ENCODE measurements at regions not wholly inside any gene's neighbourhood (a gene's known extent, or its start where the extent isn't known, plus 50 kb on each side); places are given as distances from the start of the nearest gene placed in this dataset.
"Not testable (repeated sequence)": the region's sequence is repeated elsewhere in the genome, so short reads cannot be mapped to it uniquely, and the experiment has no call there.

DNA sequence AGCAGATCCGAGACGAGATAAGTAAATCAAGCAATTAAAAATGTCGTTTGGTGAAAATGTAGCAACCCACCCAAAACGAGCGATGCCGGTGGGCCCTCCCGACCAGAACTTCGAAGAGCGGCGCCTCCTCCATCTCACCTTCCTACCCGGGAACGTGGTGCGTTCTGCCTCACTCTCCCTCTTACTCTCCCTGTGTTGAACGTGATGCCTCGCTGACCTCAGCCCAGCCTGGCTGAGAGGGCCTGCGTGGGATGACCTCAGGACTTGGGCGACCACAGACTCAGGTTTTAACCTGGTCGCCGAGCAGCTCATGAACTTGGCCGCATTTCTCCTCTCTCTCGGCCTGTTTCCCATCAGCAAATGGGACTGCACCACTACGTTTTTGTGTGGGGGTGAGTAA is 69.7 kb upstream of the RPL38 start:
- DNase-seq (ENCODE audit: low read depth) = no peak
- in situ Hi-C loops (cut with HindIII; ENCODE audit: low pct_unique_long_range_greater_than_20kb, low sequenced_read_pairs) = no loop called here

DNA sequence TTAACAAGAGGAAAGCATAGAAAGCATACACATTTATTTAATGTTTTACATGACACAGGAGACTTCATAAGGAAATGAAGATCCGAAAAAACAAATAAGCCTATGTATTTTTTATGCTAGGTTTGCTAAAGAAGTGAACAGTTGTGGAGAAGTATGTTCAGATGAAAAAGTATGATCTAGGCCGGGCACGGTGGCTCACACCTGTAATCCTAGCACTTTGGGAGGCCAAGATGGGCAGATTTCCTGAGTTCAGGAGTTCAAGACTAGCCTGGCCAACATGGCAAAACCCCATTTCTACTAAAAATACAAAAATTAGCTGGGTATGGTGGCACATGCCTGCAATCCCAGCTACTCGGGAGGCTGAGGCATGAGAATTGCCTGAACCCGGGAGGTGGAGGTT is 69.2 kb upstream of the RPL38 start:
- in situ Hi-C loops (cut with HindIII; ENCODE audit: low pct_unique_long_range_greater_than_20kb, low sequenced_read_pairs); DNase-seq (ENCODE audit: low read depth): not testable (repeated sequence)

DNA sequence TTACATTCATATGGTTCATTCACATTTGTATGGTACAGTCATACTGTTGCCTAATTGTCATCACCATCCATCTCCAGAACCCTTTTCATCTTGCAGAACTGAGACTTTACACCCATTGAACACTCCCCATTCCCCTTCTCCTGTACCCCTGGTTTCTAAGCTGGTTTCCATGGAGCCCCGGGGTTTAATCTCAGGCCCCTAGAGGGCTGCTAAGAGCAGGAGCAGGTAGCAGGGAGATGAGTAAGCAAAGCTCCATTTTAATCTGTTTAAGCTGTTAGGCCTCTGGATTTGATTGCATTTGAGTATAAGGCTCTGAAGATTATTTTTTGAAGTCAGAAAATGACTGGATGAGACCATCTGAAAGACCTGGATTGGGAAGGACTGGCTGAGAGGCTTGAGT is 68.5 kb upstream of the RPL38 start:
- DNase-seq (ENCODE audit: low read depth) = no peak
- in situ Hi-C loops (cut with HindIII; ENCODE audit: low pct_unique_long_range_greater_than_20kb, low sequenced_read_pairs) = no loop called here

DNA sequence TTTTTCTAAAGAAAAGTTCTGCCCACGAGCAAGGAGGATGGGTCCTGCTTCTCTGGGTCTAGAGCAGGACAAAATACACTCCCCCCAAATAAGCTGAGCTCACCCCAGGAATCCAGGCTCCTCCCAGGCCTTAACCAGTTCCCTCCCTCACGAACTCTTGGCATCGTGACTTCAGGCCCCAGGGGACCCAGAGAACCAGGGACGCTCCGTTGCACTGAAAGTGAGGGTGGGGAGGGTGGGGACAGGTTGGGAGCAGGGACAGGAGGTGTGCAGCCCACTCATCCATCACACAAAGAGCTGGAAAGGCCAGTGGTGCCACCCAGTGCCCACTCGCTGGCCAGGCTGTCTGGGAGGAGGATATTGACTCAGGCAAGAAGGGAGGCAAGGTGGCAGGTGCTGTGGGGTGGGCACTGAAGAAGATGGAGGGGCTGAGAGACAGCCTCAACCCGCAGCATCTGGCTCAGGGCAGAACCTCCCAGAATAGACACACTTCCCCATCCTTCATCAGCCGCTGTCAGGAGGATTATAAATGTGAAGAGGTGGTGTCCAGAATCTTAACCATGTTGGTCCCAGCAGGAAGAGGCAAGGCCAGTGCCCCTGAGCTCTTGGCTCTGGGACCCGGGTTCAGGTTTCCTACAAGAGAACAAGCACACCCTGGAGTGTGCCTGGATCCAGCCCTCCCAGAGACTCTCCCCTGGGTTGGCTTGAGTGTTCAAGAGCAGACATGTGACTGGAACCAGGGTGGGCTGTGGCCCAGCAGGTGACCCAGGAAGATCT is 67.9 kb upstream of the RPL38 start:
- in situ Hi-C loops (cut with HindIII; ENCODE audit: low pct_unique_long_range_greater_than_20kb, low sequenced_read_pairs) = no loop called here
- no peak for DNase-seq (ENCODE audit: low read depth)

DNA sequence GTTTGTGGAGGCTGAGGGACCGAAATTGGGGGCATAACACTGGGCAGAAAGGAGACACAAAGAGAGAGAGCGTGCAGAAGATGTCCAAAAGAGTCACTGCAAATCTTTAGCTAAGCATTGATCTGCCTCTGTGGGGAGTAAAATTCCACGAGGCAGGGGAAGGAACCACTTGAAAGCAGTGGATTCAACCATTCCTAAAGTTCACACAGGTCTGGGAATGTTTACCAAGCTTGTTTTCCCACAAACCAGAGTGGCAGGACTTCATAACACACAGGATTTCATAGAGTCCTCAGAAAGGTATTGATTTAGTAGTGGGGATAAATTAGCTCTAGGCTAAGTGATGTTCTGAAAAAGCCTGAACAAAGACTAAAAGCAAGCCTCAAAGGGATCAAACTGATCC is 66.1 kb upstream of the RPL38 start:
- in situ Hi-C loops (cut with HindIII; ENCODE audit: low pct_unique_long_range_greater_than_20kb, low sequenced_read_pairs) = no loop called here
- DNase-seq (ENCODE audit: low read depth) = no peak

DNA sequence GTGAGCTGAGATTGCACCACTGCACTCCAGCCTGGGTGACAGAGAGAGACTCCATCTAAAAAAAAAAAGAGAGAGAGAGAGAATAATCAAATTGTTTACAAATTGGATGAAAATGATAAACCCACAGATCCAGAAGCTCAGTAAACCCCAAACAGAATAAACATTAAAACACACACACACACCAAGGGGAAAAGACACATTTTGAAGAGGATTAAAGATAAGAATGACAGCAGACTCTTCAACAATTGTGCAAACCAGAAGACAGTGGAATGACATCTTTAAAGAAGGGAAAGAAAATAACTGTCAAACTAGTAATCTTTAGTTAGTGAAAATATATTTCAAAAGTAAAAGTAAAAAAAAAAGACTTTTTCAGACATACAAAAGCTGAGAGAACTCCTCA is 64.4 kb upstream of the RPL38 start:
- DNase-seq (ENCODE audit: low read depth) = no peak
- in situ Hi-C loops (cut with HindIII; ENCODE audit: low pct_unique_long_range_greater_than_20kb, low sequenced_read_pairs) = no loop called here

DNA sequence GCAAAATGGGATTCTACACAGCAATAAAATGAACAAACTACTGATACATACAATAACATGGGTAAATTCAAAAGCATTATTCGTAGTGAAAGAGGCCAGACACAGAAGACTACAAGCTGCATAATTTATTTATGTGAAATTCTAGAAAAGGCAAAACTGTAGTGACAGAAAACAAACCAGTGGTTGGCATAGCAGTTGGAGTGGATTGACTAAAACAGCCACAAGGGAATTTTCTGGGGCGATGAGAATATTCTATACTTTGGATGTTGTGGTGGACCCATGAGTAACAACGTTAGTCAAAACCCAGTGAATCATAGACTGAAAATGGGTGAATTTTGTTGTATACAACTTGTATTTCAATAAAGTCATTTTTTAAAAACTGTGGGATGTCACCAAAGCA is 63.2 kb upstream of the RPL38 start:
- in situ Hi-C loops (cut with HindIII; ENCODE audit: low pct_unique_long_range_greater_than_20kb, low sequenced_read_pairs) = no loop called here
- DNase-seq (ENCODE audit: low read depth) = no peak

DNA sequence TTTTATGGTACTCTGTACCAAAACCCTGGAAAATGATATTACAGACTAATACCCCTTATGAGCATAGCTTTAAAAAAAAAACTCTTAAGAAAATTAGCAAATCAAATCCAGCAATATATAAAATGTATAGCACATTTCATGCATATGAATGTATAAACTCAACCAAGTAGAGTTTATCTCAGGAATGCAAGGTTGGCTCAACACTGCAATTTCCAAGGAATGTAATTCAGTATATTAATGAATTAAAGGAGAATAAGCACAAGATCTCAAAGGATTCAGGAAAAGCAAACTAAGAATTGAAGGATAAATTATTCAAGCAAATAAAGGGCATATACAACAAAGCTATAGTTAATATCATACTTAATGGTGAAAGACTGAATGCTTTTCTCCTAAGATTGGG is 61.9 kb upstream of the RPL38 start:
- in situ Hi-C loops (cut with HindIII; ENCODE audit: low pct_unique_long_range_greater_than_20kb, low sequenced_read_pairs) = no loop called here

DNA sequence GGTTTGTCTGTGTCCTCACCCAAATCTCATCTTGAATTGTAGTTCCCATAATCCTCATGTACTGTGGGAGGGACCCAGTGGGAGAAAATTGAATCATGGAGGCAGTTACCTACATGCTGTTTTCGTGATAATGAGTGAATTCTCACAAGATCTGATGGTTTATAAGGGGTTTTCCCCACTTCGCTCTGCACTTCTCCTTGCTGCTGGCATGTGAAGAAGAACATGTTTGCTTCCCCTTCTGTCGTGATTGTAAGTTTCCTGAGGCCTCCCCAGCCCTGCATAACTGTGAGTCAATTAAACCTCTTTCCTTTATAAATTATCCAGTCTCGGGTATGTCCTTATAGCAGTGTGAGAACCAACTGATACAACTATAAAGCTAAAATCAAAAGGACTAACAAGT is 60.2 kb upstream of the RPL38 start:
- in situ Hi-C loops (cut with HindIII; ENCODE audit: low pct_unique_long_range_greater_than_20kb, low sequenced_read_pairs); DNase-seq (ENCODE audit: low read depth): not testable (repeated sequence)

More for the DNA sequence above, 61.9 kb upstream of the RPL38 start:
- DNase-seq (ENCODE audit: low read depth) = no peak

DNA sequence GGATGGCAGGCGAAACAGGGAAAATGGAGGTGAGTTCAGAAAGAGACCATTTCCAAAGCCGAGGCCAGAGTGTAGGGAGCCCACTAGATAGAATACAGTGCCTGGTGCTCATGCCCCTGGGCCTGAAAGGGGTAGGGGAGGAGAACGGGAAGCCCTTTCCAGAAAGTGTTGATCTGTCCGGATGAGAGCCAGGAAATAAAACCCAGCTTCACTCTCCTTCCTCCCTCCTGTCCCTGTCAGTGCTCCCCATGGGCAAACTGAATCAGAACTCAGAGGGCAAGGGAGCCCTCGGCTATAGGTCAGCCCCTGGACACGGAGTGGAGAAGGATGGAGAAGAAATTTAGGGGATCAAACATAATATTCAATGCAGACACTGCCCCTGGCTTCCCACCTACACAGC is 57.7 kb upstream of the RPL38 start:
- in situ Hi-C loops (cut with HindIII; ENCODE audit: low pct_unique_long_range_greater_than_20kb, low sequenced_read_pairs) = no loop called here
- DNase-seq (ENCODE audit: low read depth) = no peak

DNA sequence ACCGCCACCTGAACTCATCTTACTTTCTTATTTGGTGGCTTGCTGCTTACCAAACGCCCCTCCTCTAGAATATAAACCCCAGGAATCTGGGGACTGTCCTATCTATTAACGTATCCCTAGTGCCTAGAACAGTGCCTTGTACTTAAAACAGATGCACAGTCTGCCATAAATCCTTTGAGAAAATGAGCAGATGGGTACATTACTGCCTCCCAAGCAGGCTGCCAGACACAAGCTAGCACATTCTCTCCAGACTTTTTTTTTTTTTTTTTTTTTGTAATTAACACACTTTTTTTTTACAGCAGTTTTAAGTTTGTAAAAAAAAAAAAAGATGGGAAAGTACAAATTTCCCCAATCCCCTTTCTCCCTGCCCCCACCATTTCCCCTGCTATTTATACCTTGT is 57.3 kb upstream of the RPL38 start:
- no peak for DNase-seq (ENCODE audit: low read depth)
- in situ Hi-C loops (cut with HindIII; ENCODE audit: low pct_unique_long_range_greater_than_20kb, low sequenced_read_pairs) = no loop called here

DNA sequence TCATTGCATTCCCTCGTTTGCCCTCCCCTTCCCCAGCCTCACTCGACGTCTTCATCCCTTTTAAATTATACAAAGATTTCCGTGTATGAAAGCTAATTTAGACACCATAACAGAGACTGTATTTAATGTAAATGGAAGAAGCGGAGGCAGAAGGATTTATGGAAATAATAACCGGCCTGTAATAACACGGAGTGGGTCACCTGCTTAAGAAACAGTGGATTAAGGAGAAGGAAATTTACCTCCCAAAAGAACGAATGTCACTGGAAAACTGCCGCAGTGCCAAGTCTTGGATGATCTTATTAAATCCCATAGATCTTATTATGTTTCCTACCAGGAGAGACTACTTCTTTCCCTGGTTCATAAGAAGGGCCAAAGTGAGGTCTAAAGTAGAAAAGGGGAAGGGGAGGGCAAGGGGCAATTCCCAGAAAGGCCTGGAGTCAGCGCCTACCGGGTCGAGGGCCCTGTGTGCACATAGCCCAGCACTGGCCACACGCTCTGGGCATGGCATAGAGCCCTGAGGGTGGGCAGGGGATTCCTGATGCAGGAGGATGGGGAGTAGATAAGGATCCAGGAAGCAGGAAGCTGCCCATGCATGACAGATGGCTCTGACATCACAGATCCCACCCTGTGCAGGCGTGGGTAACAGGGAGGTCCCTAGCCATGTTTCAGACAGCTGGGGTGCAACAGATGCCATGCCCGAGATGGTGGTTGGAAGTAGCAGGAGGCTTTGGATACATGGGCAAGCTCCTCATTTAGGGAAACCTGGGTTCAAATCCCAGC is 56.2 kb upstream of the RPL38 start:
- in situ Hi-C loops (cut with HindIII; ENCODE audit: low pct_unique_long_range_greater_than_20kb, low sequenced_read_pairs) = no loop called here
- DNase-seq (ENCODE audit: low read depth) = no peak

DNA sequence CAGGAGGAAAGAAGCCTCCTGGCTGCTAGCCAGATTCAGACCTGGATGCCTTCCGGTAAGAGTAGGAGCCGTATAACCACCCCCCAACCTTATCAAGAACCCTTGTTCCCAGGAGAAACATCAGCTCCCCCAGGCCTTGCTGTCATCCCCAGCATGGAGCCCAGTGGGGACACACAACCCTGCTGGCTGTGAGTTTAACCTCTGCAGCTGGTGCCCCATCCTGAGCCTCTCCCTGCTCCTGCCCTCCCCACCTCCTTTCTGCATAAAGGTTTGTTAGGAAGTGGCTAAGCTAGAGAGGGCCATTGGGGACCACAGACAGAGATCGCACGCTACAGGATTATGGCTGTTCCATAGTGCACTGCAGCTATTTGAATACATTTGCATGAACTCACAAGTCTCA is 55.5 kb upstream of the RPL38 start:
- DNase-seq (ENCODE audit: low read depth) = no peak

DNA sequence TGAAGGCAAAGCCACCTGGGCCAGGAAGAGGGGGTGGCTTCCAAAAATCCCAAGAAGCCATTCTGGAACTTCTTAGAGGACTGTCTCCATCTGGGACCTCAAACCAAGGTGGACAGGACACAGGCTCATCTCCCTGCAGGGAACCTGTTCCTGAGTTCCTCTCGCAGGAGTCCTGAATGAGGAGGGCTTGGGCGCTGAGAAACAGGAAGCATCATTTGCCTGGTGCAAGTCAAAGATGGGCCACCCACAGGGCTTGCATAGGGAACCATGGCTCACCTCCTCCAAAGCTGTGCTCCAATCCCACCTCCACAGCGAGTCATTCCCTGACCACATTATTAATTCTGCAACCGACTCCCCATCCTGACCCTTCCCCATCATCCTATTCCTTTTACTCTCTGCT is 55.0 kb upstream of the RPL38 start:
- no peak for DNase-seq (ENCODE audit: low read depth)
- in situ Hi-C loops (cut with HindIII; ENCODE audit: low pct_unique_long_range_greater_than_20kb, low sequenced_read_pairs) = no loop called here

More for the DNA sequence above, 55.5 kb upstream of the RPL38 start:
- in situ Hi-C loops (cut with HindIII; ENCODE audit: low pct_unique_long_range_greater_than_20kb, low sequenced_read_pairs) = no loop called here

DNA sequence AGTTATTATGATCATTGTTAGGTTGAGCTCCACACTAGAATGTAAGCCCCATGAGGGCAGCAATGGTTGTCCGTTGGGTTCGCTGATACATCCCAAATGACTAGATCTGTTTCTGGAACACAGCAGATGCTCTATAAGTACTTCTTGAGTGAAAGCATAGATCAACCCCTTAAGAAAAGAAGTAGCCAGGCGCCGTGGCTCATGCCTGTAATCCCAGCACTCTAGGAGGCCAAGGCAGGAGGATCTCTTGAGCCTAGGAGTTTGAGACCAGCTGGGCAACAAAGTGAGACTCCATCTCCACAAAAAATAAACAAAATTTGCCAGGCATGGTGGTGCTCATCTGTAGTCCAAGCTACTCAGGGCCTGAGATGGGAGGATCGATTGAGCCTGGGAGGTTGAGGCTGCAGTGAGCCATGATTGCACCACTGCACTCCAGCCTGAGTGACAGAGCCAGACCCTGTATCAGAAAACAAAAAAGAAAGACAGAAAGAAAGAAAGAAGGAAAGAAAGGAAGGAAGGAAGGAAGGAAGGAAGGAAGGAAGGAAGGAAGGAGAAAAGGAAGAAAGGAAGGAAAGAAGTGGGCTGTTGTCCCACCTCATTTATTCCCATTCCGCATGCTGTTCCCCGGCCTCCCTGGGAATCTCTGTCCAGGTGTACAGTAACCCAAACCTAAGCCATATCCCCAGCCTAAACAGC is 54.4 kb upstream of the RPL38 start:
- in situ Hi-C loops (cut with HindIII; ENCODE audit: low pct_unique_long_range_greater_than_20kb, low sequenced_read_pairs) = no loop called here

DNA sequence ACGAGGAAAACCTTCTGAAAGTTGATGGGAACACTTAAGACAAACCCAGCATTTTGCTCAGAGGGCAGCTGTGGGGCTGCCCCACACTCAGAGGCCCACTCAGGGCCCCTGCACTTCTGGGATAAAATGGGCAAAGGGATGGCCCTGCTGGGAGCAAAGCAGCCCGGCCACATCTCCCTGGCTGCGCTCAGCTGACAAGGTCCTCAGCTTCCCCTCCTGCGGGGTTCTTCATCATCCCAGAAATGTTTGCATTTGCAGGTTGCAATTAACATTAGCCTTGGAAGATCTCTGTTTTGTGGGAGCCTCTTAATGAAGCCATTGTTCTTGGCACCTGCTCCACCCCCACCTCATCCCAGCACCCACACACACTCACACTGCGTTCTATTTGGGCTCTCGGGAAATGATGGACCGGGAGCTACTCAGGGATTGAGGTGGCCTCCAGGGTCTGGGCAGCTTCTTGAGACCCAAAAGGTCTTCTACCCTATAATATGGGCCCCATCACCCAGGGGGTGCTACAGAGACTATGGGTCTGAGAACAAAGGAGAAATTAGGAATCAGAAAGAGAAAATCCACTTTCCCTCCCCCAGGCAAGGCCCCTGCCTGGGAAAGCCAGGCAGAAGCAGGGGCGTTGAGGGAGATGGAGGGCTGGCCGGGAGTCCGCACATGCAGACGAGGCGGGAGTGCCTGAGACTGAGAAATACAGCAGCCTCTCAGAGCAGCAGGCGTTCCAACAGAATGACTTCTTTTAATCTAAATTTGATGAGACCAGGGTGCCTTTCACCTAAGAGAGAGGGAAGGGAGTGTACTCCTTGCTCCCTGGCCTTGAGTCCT is 53.7 kb upstream of the RPL38 start:
- in situ Hi-C loops (cut with HindIII; ENCODE audit: low pct_unique_long_range_greater_than_20kb, low sequenced_read_pairs) = no loop called here
- DNase-seq (ENCODE audit: low read depth) = no peak

More for the DNA sequence above, 54.4 kb upstream of the RPL38 start:
- no peak for DNase-seq (ENCODE audit: low read depth)

DNA sequence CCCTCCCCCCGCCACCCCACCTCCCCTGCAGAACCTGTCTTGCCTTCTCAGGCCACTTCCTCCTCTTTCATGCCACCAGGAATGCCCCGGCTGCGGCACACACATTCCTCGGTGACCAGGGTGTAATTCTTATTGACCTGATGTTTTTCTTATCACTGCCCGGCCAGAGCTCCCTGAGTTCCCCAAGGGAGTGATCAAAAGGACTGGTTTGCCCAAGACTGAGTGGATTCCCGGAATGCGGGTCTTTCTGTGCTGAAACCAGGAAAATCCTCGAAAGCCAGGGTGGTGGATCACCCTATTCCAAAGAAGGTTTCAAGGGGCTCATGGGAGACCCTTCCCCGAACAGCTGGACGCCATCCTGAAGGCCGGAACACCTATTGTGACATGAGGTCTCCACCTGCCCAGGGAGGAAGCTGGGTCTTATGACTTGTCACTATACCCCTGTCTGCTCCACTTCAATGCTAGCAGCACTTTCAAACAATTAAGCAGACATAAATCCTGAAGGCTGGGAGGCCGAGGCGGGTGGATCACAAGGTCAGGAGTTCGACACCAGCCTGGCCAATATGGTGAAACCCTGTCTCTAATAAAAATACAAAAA is 53.0 kb upstream of the RPL38 start:
- DNase-seq (ENCODE audit: low read depth) = no peak
- in situ Hi-C loops (cut with HindIII; ENCODE audit: low pct_unique_long_range_greater_than_20kb, low sequenced_read_pairs) = no loop called here

Data from Caki2 (cell line).